Caco-2 (cell line): ENCODE measurements at regions not wholly inside any gene's neighbourhood (a gene's known extent, or its start where the extent isn't known, plus 50 kb on each side); places are given as distances from the start of the nearest gene placed in this dataset.

Source experiments
- BruUV-seq: library from RNA; stranded (reverse); fragments of 400-500 nt; replicated peaks from 2 replicates; lab custom pipeline; 2021; lab: Mats Ljungman, UMichigan
- CTCF ChIA-PET: fragments of 300-600 bp; sonication (Branson Sonifier 250); formaldehyde crosslinking; loops from one replicate; lab custom pipeline; 2022; ENCODE audit warnings: antibody characterized with exemption; lab: Charles Lee
- POLR2A ChIA-PET: fragments of 300-600 bp; sonication (Branson Sonifier 250); formaldehyde crosslinking; loops from one replicate; lab custom pipeline; 2022; ENCODE audit warnings: antibody characterized with exemption; lab: Charles Lee
- DNase-seq, 2 experiments: peaks; one replicate each; pipeline versions ENCODE4 v3.0.0 to v3.0.0-alpha.2; 2020 to 2022
- H3K27me3 ChIP-seq: replicated peaks from 2 replicates; pipeline ENCODE4 v1.6.0; 2011; ENCODE audit warnings: low read length; ENCODE audit not compliant: control insufficient read depth, insufficient read depth
- H3K36me3 ChIP-seq: 2 replicates; pipeline ENCODE4 v1.5.1; 2011; ENCODE audit warnings: low read length; ENCODE audit not compliant: control insufficient read depth, insufficient read depth
- H3K4me1 ChIP-seq: fragments of 250-450 bp; sonication (Bioruptor Pico); 2 replicates; pipeline ENCODE4 v1.5.1; 2020; ENCODE audit warnings: mild to moderate bottlenecking
- H3K4me3 ChIP-seq: 2 replicates; pipeline ENCODE4 v1.5.1; 2011; ENCODE audit warnings: low read depth, mild to moderate bottlenecking, control low read depth, low read length
- H3K9me3 ChIP-seq: fragments of 250-450 bp; sonication (Bioruptor Pico); 2 replicates; pipeline ENCODE4 v1.5.1; 2020; ENCODE audit warnings: mild to moderate bottlenecking, moderate library complexity
- H3K27ac Mint-ChIP-seq: one replicate; pipeline ENCODE4 v1.8.0; 2022; ENCODE audit warnings: mixed read lengths; ENCODE audit not compliant: unreplicated experiment
- H3K27me3 Mint-ChIP-seq: one replicate; pipeline ENCODE4 v1.8.0; 2022; ENCODE audit warnings: mixed read lengths; ENCODE audit not compliant: insufficient read depth, unreplicated experiment
- H3K36me3 Mint-ChIP-seq: one replicate; pipeline ENCODE4 v1.8.0; 2022; ENCODE audit warnings: mild to moderate bottlenecking, mixed read lengths; ENCODE audit not compliant: insufficient read depth, unreplicated experiment
- H3K4me1 Mint-ChIP-seq: one replicate; pipeline ENCODE4 v1.8.0; 2022; ENCODE audit warnings: low read depth, mixed read lengths; ENCODE audit not compliant: unreplicated experiment
- H3K4me3 Mint-ChIP-seq: one replicate; pipeline ENCODE4 v1.8.0; 2022; ENCODE audit warnings: mild to moderate bottlenecking, moderate library complexity, mixed read lengths; ENCODE audit not compliant: unreplicated experiment
- H3K9me3 Mint-ChIP-seq: one replicate; pipeline ENCODE4 v1.8.0; 2022; ENCODE audit warnings: mixed read lengths; ENCODE audit not compliant: unreplicated experiment
- intact Hi-C: fragments of 100-400 bp; cut with micrococcal nuclease; formaldehyde crosslinking; loops from one replicate; pipeline ENCODE4 v1.10.0; 2022; ENCODE audit not compliant: unreplicated experiment
- TF ChIP-seq, protein P1 (sequence below), 2 experiments: fragments of 200-600 bp in 1 of 2; IDR thresholded peaks; 1 replicate in 1 of 2; 2 replicates in 1 of 2; pipeline versions ENCODE4 v1.5.1 to v1.8.0; 2011 to 2022; ENCODE audit warnings: antibody characterized with exemption in 1 of 2, control low read depth in 1 of 2, inconsistent platforms in 1 of 2, low read depth in 1 of 2, low read length in 1 of 2, mild to moderate bottlenecking in 1 of 2, moderate library complexity in 1 of 2; ENCODE audit not compliant: insufficient read depth in 1 of 2, severe bottlenecking in 1 of 2, unreplicated experiment in 1 of 2

DNA sequence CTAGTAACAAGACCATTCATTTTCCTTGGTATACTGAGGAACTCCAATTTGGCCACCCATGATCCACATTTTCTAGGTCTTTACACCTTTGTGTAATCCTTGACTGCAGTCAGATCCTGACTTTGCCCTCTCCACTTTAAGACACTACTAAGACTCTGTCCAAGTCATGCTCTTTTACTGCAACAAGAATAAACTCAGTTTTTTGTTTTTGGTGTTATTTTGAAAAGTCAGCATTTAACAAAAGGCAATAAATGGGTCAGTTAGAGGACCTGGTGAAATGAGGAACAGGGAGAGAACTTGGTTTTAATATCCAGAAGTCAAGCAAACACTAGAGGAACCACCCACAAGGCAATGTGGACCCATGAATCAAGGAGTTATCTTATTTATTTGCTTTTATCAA, 252.2 kb upstream of the RBBP8 start:
- no TSS peak for BruUV-seq
- CTCF ChIA-PET, result no interaction called here
- Mint-ChIP-seq H3K27ac (no peak overlapping the region), H3K27me3 (peaks cover 7% of the 10 kb centered on the region), H3K4me3 (no peak overlapping the region), H3K4me1 (peaks cover 11% of the 10 kb centered on the region), H3K36me3 (no peaks in the 10 kb centered on the region), H3K9me3 (no peaks in the 10 kb centered on the region)
- Histone ChIP-seq H3K27me3 (no peaks in the 10 kb centered on the region; the same call in 1 of the 2 replicates), H3K4me3 (no peak overlapping the region), H3K9me3 (no peaks in the 10 kb centered on the region), H3K36me3 (no peaks in the 10 kb centered on the region), H3K4me1 (peaks cover 10% of the 10 kb centered on the region; the same call in 1 of the 2 replicates)
- no peak for DNase-seq
- POLR2A ChIA-PET, result no interaction called here
- intact Hi-C loops, result no loop called here
- TF ChIP-seq, protein P1, sequence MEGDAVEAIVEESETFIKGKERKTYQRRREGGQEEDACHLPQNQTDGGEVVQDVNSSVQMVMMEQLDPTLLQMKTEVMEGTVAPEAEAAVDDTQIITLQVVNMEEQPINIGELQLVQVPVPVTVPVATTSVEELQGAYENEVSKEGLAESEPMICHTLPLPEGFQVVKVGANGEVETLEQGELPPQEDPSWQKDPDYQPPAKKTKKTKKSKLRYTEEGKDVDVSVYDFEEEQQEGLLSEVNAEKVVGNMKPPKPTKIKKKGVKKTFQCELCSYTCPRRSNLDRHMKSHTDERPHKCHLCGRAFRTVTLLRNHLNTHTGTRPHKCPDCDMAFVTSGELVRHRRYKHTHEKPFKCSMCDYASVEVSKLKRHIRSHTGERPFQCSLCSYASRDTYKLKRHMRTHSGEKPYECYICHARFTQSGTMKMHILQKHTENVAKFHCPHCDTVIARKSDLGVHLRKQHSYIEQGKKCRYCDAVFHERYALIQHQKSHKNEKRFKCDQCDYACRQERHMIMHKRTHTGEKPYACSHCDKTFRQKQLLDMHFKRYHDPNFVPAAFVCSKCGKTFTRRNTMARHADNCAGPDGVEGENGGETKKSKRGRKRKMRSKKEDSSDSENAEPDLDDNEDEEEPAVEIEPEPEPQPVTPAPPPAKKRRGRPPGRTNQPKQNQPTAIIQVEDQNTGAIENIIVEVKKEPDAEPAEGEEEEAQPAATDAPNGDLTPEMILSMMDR (IDR thresholded peaks at IDR 0.05; ENCODE audit: insufficient read depth in 1 of 2, low read depth in 1 of 2, low read length in 1 of 2, severe bottlenecking in 1 of 2, unreplicated experiment in 1 of 2), result no peak

DNA sequence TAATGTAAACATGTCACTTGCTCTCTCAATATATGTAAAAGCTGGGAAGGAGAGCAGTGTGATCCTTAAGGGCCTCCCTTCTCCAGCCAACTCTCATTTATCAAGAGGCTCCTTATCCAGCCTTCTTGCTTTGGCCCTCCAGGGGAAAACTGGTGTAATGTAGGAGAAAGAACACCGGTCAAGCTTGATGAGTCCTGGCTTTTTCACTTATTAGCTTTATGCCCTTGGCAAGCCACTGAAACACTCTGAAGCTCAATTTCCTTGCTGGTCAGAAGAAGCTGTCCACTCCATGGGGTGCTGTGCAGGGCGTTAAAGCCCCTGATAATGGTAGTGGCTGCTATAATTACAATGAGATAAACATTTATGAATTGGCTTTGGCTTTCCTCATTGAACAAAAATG, 251.2 kb upstream of the RBBP8 start:
- DNase-seq, result no peak
- ChIA-PET POLR2A (no interaction called here), CTCF (no interaction called here)
- Histone ChIP-seq H3K27me3 (no peaks in the 10 kb centered on the region; the same call in 1 of the 2 replicates), H3K36me3 (no peaks in the 10 kb centered on the region), H3K4me1 (peaks cover 10% of the 10 kb centered on the region; the same call in 1 of the 2 replicates), H3K4me3 (no peak overlapping the region), H3K9me3 (peaks cover 5% of the 10 kb centered on the region; the same call in 1 of the 2 replicates)
- H3K4me3 Mint-ChIP-seq, result no peak overlapping the region
- intact Hi-C loops, result no loop called here
- no peaks in the 10 kb centered on the region for H3K9me3 Mint-ChIP-seq
- peaks cover 11% of the 10 kb centered on the region for H3K4me1 Mint-ChIP-seq
- peaks cover 6% of the 10 kb centered on the region for H3K27me3 Mint-ChIP-seq
- no TSS peak for BruUV-seq
- no peak overlapping the region for H3K27ac Mint-ChIP-seq
- TF ChIP-seq, protein P1 (IDR thresholded peaks at IDR 0.05; ENCODE audit: insufficient read depth in 1 of 2, low read depth in 1 of 2, low read length in 1 of 2, severe bottlenecking in 1 of 2, unreplicated experiment in 1 of 2), result no peak
- H3K36me3 Mint-ChIP-seq, result no peaks in the 10 kb centered on the region

DNA sequence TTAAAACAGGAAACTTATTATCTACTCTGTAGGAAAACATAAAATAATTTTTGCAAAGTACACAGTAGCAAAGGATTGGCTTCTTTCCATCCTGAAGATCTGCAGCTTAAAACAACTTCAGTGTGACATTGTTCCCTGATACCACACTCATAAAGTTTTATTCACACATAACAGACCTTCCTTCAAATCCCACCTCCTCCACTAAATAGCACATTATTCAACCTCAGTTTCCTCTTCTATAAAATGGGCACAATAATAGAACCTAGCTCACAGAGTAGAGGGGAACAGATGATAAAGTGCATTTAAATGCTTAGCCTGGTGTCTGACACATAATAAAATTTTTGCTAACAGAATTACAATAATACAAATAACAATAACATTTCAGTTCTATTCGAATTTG, 250.4 kb upstream of the RBBP8 start:
- Histone ChIP-seq H3K4me3 (no peak overlapping the region), H3K9me3 (peaks cover 13% of the 10 kb centered on the region), H3K4me1 (peaks cover 10% of the 10 kb centered on the region; the same call in 1 of the 2 replicates), H3K36me3 (no peaks in the 10 kb centered on the region), H3K27me3 (no peaks in the 10 kb centered on the region; the same call in 1 of the 2 replicates)
- Mint-ChIP-seq H3K4me1 (peaks cover 11% of the 10 kb centered on the region), H3K27ac (peak overlapping the region; percentile 60), H3K9me3 (no peaks in the 10 kb centered on the region), H3K36me3 (no peaks in the 10 kb centered on the region), H3K27me3 (peaks cover 3% of the 10 kb centered on the region), H3K4me3 (no peak overlapping the region)
- intact Hi-C loops, result no loop called here
- CTCF ChIA-PET, result no interaction called here
- no peak for DNase-seq
- TSS peak; percentile 97 for BruUV-seq
- POLR2A ChIA-PET, result no interaction called here
- TF ChIP-seq, protein P1 (IDR thresholded peaks at IDR 0.05; ENCODE audit: insufficient read depth in 1 of 2, low read depth in 1 of 2, low read length in 1 of 2, severe bottlenecking in 1 of 2, unreplicated experiment in 1 of 2), result no peak
